Stimulated activated CD4-positive, alpha-beta T cell treated with anti-CD3 and anti-CD28 coated beads, Interleukin-1b, Interleukin-23, amount 100 ng/mL, for 4 hours (primary cell): ENCODE measurements at regions not wholly inside any gene's neighbourhood (a gene's known extent, or its start where the extent isn't known, plus 50 kb on each side); places are given as distances from the start of the nearest gene placed in this dataset.
A peak's percentile ranks its signal among the peaks of the same experiment; 100 is the strongest.

ENCODE experiments used
- DNase-seq, 2 donors: peaks; one replicate each; pipeline ENCODE4 v3.0.0-alpha.2; 2020; ENCODE audit warnings: low read depth in 2 of 2

DNA sequence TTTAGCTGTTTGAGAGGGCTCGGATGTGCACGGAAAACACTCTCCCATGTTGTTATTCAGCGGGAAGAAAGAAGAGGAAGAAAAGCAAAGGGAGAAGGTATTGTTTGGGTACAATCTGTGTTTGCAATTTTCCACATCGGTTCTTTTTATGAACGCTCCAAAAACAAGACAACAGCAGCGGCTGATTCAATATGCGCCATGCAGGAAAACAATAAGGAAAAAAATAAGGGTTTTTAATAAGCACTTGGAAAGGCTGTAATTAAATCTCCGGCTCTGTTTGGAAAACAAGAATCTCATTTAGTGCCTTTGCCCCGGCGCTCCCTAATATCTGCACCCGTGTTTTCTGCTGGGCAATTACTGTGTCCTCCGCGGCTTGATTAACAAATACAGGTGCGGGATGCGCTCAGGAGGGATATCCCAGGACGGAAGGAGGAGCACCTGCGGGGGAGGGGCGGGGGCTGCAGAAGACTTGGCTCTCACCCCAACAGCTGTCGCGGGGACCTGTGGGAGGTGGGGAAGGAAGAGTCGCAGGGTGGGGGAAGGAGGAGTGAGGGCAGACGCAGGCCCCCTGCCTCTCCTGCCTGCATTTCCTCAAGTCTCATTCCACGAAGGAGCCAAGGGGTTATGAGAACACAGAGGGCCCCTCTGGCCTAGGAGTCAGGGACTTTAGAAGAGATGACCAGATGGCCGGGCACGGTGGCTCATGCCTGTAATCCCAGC is 181.5 kb upstream of the PODXL start:
- DNase-seq = no peak

DNA sequence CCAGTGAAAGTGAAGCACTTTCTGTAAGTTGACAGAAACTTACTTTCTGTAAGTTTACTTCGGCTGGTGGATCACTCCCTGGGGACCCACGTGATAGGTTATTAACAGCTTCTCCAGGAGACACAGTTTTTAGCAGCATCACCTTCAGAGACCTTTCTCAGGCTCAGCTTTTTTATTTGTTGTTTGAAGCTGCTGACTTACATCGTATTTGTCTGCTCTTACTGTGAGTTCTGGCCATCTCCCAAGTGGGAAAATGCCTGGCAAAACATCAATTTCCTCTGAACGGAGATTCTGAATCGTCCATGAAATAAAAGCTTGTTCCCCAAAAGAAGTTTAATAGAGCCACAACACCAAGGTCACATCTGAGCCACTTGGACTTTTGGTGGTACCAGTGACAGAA is 178.7 kb upstream of the PODXL start:
- DNase-seq = no peak

DNA sequence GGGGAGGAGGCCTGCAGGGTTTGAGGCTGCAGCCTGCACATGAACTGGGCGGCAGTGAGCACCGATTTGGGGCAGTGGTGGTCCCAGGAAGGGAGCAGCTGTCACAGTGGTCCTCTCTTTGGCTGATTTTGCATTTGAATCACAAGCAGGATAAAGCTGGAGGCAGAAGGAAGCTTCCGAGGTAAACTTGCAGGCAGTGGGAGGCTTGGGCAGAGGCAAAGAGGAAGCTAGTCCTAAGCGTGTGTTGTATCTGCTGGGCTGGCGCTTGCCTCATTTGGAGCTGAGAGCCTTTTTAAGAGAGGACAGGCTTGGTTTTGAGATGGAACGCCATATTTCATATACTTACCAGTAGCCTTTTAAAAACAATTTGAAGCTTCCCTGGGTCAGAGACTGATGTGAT is 177.2 kb upstream of the PODXL start:
- DNase-seq = no peak

DNA sequence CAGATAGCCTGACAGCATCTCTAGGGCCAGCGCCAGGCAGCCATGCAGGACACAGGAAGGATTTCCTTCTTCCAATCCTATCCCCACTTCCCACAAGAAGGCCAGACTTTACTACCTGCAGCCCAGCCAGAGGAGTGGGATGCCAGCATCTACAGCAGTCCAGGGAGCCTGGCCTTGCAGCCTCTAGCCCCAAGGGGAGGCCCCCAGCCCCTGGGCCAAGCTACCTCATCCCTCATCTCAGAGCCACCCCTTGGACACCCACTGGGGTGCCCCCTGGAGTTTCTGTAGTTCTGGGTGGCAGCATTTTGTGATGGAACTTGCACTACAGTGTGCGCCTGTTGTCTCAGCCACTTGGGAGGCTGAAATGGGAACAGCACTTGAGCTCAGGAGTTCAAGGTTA is 170.8 kb upstream of the PODXL start:
- DNase-seq = no peak

DNA sequence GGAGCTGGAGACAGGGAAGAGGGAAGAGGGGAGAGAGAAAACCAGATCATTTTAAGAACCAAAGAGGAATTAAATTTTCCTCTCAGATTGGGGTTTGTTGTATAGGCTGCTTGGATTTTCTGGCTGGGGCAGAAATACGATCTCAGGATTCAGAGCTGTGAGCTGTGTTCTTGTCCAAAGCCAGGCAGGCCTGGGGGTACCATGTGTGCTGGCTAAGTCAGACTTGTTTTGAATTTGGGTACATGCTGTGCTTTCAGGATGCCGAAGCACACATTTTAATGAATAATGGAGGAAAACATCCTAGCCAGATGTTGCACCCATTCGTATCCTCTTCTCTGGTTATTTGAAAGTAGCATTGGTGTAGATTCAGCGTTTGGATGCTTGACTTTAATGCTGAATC is 170.3 kb upstream of the PODXL start:
- no peak for DNase-seq

DNA sequence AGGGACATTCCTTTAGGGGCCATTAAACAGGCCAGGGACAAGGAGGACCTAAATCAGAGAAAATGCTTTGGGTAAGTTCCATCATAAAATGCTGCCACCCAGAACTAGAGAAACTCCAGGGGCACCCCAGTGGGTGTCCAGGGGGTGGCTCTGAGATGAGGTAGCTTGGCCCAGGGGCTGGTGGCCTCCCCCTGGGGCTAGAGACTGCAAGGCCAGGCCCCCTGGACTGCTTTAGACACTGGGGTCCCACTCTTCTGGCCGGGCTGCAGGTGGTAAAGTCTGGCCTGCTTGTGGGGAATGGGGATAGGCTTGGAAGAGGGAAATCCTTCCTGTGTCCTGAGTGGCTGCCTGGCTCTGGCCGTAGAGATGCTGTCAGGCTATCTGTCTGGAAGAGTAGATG is 169.6 kb upstream of the PODXL start:
- no peak for DNase-seq

DNA sequence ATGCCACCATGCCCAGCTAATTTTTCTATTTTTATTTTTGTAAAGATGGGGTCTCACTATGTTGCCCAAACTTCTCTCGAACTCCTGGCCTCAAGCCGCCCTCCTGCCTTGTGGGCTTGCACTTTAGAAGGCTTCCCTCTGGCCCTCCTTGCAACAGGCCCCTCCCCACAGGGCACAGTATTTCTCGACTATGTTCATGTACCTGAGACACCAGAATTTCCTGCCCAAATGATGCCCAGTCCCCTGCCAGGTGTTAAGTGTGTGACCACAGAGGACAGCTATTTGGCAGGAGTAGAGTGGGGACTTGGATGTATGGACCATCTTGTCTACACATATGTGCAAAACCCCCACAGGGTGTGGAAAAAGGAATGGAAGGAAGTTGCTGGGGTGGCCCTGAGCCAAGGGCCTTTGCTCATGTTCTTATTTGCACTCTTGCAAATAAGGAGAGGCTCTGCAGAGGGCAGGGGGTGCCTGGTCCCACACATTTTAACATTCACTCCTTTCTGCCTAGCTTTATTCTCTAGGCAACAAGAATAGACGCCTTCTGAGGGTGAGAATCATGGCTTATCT is 168.4 kb upstream of the PODXL start:
- no peak for DNase-seq

DNA sequence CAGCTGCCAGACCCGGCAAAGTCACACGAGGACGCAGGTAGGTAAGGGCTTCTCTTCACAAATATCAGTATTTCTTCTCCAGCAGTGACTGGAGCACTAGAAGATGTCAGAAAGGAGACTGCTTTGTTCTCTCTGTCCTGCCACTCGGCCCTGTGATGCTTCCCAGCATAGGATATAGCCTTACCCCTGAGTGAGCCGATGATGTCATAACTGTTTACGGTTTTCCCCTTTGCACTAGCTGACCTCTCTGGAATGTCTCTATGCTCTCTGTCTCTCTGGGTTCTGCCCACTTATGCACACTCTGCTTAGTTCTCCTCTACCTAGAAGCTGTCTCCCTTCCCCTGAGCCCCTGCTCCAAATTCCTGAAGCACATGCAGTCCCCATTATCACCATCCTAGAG is 167.5 kb upstream of the PODXL start:
- no peak for DNase-seq

DNA sequence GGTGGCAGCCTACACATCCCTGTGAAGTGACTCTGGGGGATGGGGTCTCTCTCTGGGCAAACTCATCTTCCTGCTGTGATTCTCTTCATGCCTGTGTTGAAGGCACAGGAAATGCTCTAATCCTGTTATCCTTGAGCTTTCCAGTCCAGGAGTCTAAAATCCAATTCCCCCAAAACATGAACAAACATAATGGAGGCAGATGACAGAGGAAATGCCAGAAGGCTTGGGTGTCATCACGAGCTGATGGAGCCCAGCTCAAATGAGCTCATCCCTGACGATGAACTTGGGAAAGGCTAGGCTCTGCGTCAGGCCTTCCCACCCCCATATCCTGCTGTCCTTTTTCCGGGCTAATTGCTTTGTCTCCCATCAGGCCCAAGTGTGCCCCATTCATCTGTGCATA is 165.9 kb upstream of the PODXL start:
- DNase-seq = no peak

DNA sequence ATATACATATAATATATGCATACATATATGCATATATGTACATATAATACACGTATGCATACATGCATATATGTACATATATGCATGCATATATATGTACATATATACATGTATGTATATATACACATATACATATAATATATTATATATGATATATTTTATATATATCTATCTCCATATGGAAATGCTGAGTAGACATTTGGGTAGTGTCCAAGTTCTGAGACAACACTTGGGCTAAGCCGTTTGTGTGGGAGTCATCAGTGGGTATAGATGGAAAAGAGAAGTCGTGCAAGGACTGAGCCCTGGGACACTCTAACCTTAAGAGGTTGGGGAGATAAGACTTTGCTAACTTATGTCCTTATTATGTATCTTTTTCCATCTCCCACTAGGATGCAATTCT is 165.2 kb upstream of the PODXL start:
- DNase-seq = no peak

DNA sequence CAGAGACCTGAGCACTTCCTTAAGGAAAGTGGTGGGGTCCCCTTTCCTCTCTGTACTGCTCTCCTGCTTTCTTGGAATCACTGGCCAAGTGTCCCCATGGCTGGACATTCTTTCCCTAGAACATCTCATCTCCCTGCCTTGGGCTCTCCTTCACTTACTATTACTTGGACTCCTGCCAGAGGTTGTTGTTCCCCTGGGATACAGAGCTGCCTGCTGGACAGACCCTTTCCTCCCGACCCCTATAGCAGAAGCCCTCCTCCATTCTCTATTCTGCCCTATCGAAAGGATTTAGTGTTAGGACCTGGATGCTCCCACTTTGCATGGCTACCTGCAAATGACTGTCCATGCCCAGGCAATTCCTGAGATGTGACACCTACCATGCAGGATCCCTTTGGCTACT is 164.3 kb upstream of the PODXL start:
- no peak for DNase-seq

DNA sequence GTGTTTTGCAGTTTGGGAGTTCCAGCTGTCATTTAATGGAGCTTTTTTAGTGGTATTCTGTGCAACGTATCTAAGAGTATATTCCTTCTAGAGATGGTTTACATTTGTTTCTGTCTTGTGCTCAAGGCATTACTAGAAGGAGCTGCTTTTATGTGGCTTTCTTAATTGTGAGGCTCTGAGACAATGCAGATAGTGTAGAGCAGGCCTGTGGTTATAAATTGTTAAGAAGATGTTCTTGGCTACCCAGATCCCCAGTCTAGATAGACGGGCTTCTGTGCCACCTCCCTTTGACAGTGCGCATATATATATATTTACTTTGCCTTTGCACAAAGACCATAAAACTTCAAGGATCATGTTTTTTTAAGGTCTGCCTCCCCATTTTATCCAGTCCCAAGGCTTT is 160.8 kb upstream of the PODXL start:
- DNase-seq = no peak

DNA sequence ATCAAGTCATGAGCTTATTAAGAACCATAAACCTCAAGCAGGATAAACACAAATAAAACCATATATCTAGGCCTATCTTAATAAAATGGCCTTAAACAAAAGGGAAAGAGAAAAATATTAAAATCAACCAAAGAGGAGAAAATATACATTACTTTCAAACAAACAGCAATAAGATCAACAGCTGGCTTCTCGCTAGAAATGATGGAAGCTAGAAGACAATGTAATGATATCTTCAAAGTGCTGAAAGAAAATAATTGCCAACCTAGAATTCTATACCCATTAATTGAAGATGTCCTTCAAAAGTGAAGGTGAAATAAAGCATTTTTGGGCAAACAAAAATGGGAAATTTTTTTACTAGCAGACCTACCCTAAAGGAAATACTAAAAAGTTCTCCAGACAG is 142.9 kb upstream of the PODXL start:
- DNase-seq = no peak

DNA sequence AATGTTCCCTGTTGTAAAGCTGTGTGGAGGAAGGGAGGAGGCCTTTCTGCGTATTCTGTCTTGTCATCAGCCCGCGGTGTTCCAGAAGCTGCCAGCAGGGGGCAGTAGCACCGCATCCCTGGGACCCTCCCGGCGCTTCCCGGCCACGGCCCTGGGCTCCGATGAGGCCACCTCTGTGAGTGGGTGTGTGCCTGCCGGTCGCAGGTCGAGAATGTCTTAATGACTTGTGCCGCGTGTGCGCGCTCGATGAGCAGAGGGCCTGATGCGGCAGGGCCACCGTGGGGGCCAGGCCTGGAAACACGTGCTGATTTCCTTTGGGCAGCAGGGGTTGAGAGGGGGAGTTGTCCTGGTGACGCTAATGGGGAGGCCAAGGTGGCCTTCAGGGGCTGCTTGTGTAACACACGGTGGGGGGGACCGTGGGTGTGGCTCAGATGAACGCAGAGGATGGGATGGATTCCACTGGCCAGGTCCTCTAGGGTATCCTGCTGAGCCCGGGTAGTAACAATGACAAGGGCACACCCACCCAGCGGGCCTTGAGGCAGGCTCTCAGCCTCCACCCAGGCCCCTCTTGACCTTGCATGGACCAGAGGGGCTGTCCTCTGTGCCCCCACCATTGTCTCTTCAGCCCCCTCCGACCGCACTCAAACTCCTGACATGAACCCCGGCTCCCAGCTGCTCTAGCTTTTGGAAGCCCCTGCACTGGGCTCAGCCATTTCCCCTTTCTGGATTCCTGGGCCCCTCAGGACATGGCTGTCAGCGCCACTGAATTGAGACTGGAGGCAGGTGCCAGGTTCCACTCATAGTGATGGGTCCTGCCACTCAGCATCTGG is 135.9 kb upstream of the PODXL start:
- peak in 1 of 2 donors; percentile 27 for DNase-seq

DNA sequence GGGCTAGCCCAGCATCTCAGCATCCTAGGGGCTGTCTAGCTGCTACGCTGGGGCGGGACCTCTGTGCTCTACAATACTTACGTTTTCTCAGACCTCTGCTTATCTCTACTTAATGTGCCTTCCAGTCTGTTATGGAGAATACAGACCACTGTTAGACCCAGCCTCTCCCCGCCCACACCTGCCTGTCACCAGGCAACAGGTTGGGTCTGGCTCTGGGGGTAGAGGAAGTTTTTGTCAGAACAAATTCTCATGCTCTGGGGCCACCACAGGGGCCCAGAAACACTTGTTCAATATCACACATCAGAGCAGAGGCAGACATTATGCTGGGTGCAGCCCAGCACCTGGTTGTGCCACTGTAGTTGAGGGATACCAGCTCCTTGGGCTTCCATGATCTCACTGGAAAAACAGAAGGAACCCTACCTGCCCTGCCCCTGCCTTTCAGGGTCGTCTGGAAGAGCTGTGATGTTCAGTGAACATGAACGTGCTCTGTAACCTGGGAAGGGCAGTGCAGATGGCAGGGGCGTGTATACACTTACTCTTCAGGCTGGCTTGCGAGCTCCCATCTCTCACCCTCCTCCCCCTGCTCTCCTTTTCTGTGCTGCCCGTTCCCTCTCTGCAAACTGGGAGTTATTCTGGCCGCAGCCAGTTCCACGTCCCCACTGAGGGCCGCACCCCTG is 135.2 kb upstream of the PODXL start:
- no peak for DNase-seq

DNA sequence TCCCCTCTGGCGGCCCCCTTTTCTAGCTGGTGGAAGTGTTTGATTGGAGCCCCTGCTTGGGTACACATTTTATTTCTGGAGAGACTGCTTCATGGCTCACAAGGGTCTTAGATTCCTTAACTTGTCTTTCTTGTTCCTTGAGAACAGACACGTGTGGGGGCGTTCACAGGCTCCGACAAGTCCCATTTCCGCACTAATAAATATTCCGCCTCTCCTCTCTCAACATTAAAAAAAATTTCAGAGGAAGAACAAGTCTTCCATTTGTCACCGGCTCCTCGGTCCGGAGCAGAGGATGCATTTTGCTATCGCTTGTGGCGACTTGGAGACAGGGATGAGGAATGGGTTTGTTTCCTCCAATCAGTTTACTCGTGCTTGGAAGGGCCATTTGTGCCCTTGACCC is 134.0 kb upstream of the PODXL start:
- DNase-seq = no peak

DNA sequence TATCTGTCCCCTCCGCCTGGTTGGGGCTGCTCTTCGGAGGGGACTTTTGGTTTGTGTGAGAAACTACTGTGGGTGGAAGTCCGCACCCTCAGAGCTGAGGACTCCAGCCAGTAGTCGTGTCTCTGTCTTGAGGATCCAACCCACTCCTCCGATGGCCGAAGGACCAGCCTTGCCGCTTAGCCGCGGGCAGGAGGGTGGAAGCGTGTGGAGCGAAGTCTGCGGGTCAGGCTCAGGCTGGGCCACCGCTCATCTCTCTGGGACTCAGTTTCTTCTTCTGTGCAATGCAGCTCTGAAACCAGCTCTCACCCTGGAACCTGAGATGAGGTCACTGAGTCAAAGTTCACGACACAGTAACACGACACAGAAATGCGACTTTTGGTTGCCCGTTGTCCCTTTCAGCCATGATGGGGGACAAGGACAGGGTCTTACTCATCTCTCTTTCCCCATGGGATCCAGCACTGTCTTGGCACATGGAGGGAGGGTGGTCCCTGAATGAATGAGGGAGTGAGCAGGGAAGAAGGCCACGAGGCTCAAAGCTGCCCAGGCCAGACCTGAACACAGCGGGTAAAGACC is 133.3 kb upstream of the PODXL start:
- no peak for DNase-seq

DNA sequence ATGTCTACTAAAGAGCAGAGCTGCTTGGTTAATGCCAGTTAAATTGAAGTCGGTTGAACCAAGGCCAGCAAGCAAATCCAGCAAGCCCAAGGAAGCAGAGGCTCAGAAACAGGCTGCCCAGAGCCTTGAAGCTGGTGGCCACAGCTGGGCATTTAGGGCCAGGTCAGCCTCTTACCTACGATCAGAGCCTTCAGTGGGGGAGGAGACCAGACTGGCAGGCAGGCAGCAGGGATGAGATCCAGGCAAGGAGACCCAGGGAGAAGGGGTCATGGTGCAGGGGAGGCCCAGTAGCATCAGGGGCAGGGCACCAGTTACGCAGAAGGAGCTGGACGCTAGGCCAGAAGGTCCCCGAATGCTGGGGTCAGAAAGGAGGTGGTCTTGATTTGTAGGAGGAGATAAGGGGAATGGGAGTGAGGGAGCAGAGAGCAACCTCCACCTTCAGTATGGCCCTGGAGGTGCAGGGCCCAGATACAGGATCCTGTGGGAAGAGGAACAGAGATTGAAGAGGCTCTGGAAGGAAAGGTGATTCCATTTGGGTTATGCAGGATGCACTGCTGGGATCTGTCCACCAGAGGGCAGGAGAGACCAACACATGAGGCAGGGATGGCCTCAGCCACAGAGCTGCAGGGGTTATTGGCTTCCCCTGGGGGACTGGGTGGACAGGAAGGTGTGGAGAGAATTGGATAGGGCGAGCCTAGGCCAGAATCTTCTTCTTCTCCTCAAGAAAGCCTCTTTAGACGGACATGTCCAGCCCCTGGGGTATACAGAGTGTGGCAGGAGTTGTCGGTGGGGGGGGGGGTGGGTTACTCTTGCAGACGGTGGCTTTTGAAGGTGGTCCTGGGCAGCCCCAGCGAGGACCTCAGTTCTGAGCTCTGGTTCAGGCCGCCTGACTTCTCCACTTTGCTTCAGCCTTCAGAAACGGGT is 132.6 kb upstream of the PODXL start:
- peak; percentile 27 to 43 for DNase-seq

DNA sequence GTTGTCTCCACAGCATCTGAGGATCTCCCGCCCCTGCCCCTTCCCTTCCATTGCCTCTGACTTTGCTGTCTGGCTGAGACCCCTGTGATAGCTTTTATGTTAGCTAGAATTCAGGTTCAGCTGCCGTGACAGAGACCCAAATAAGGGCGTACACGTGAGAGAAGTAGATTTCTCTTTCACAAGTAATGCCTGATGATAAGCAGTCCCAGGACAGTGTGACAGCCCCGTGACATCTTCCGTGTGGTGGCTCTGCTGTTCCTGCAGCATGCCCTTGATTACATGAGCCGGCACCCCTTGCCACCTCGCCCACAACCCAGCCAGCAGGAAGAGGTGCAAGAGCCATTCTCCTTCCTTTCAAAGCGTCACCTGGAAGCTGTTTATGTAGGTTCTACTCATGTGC is 130.9 kb upstream of the PODXL start:
- DNase-seq = no peak

DNA sequence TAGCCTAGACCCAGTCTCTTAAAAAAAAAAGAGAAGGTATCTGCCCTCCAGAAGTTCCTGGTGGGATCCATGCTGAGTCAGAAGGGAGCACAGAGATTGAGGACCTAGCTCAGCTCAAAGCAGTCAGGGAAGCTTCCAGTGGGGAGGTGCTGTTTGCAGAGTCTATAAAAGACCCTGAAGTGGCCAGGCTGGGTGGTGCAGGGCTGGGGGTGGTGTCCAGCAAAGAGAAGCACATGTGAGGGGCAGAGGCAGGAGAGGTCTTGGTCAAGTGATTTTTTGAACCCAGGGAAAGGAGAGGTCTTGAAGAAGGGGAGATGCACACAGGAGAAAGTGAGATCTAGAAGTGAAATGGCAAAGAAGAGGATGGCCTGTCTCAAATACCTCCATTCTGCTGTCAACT is 130.4 kb upstream of the PODXL start:
- DNase-seq = no peak

DNA sequence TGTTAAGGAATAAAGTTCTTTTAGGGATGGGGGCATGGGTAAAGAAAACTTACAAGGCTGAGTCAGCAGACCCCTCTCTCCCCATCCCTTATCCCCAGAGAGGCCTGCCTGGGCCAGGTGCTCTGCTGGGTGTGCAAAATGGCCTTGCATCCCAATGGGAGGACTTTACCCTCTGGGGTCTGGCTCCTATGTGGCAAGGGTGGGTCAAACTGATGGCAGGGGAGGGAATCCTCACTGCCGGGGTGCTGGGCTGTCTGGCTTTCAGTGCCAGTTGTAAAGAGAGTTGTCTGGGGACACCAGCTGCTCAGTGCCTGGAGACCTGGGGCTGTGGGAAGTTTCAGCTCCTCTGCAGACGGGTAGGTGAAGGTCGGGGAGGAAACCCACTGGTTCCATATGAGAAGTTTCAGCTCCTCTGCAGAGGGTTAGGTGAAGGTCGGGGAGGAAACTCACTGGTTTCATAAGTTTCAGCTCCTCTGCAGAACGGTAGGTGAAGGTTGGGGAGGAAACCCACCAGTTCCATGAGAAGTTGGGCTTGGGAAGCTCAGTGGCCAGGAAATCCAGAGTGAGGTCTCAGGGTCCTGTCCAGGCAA is 127.2 kb upstream of the PODXL start:
- no peak for DNase-seq
